H1 (cell line): ENCODE measurements at regions not wholly inside any gene's neighbourhood (a gene's known extent, or its start where the extent isn't known, plus 50 kb on each side); places are given as distances from the start of the nearest gene placed in this dataset.

Experiments
- CTCF ChIA-PET: fragments of 300-600 bp; sonication (Branson Sonifier 250); formaldehyde crosslinking; loops from one replicate; lab custom pipeline; 2021; ENCODE audit not compliant: partially characterized antibody; lab: Charles Lee
- POLR2A ChIA-PET: fragments of 300-600 bp; sonication (Branson Sonifier 250); formaldehyde crosslinking; loops from one replicate; lab custom pipeline; 2021; ENCODE audit warnings: inconsistent platforms; ENCODE audit not compliant: partially characterized antibody; lab: Charles Lee
- DNase-seq, 2 experiments: peaks; one replicate each; pipeline versions ENCODE4 v3.0.0 to v3.0.0-alpha.2; 2010 to 2022; ENCODE audit warnings: low spot score in 2 of 2, low read depth in 1 of 2, mixed read lengths in 1 of 2
- FAIRE-seq: peaks from 2 replicates; lab custom pipeline; 2011; peaks lifted over from hg19 to GRCh38; lab: Jason Lieb, UNC
- H2AFZ ChIP-seq: 2 replicates; pipeline ENCODE4 v1.8.1; 2012; ENCODE audit warnings: low read length, inconsistent platforms
- H2AK5ac ChIP-seq: 2 replicates; pipeline ENCODE4 v1.6.1; 2013; ENCODE audit warnings: low read depth, low read length
- H2BK120ac ChIP-seq: replicated peaks from 2 replicates; pipeline ENCODE3; 2013; ENCODE audit warnings: low read depth, low read length, inconsistent platforms
- H2BK12ac ChIP-seq: 2 replicates; pipeline ENCODE4 v1.6.1; 2013; ENCODE audit warnings: low read depth, low read length
- H2BK15ac ChIP-seq: 2 replicates; pipeline ENCODE4 v1.6.1; 2013; ENCODE audit warnings: low read length
- H2BK20ac ChIP-seq: 2 replicates; pipeline ENCODE4 v1.6.1; 2013; ENCODE audit warnings: low read length
- H2BK5ac ChIP-seq: 2 replicates; pipeline ENCODE4 v1.6.1; 2013; ENCODE audit warnings: low read depth, low read length
- H3K14ac ChIP-seq: 2 replicates; pipeline ENCODE4 v1.6.1; 2013; ENCODE audit warnings: inconsistent platforms; ENCODE audit not compliant: insufficient read length
- H3K18ac ChIP-seq: 2 replicates; pipeline ENCODE4 v1.6.1; 2013; ENCODE audit warnings: low read length; ENCODE audit errors: extremely low read depth
- H3K23ac ChIP-seq: 2 replicates; pipeline ENCODE4 v1.6.1; 2013; ENCODE audit warnings: inconsistent platforms; ENCODE audit not compliant: insufficient read length
- H3K23me2 ChIP-seq: 2 replicates; pipeline ENCODE4 v1.6.1; 2013; ENCODE audit warnings: low read depth, low read length
- H3K27ac ChIP-seq: 2 replicates; pipeline ENCODE4 v1.6.1; 2011; ENCODE audit warnings: low read depth, low read length, inconsistent platforms
- H3K27me3 ChIP-seq, 4 experiments: replicated peaks in 1 of 4; 1 replicate in 1 of 4; 2 replicates in 3 of 4; pipeline versions ENCODE4 v1.6.1 to v1.8.1; 2011 to 2013; ENCODE audit warnings: low read length in 3 of 4, mild to moderate bottlenecking in 3 of 4, inconsistent platforms in 2 of 4, mixed read lengths in 2 of 4, moderate library complexity in 1 of 4; ENCODE audit not compliant: control insufficient read depth in 3 of 4, insufficient read depth in 3 of 4; ENCODE audit errors: extremely low read depth in 1 of 4
- H3K36me3 ChIP-seq, 4 experiments: 2 replicates each; pipeline versions ENCODE4 v1.6.1 to v1.8.1; 2011 to 2013; ENCODE audit warnings: mild to moderate bottlenecking in 4 of 4, low read length in 3 of 4, moderate library complexity in 2 of 4, control low read depth in 1 of 4, inconsistent platforms in 1 of 4; ENCODE audit not compliant: insufficient read depth in 4 of 4, control insufficient read depth in 2 of 4
- H3K4ac ChIP-seq: replicated peaks from 2 replicates; pipeline ENCODE3; 2013; ENCODE audit warnings: low read length, low read depth, mixed read lengths, inconsistent platforms; ENCODE audit not compliant: insufficient read length
- H3K4me1 ChIP-seq, 4 experiments: replicated peaks in 1 of 4; 1 replicate in 1 of 4; 2 replicates in 3 of 4; pipeline versions ENCODE4 v1.6.1 to v1.8.1; 2011 to 2013; ENCODE audit warnings: low read length in 3 of 4, inconsistent platforms in 2 of 4, mixed read lengths in 1 of 4; ENCODE audit not compliant: insufficient read depth in 4 of 4, control insufficient read depth in 3 of 4
- H3K4me2 ChIP-seq, 2 experiments: 2 replicates each; pipeline versions ENCODE4 v1.6.1 to v1.8.1; 2011 to 2013; ENCODE audit warnings: low read depth in 2 of 2, low read length in 2 of 2, control low read depth in 1 of 2, inconsistent platforms in 1 of 2, mild to moderate bottlenecking in 1 of 2; ENCODE audit not compliant: insufficient read depth in 1 of 2
- H3K4me3 ChIP-seq, 4 experiments: fragments of 200-600, 300-600 bp in 1 of 4; sonication (generic), shearing (Covaris generic), sonication (Bioruptor Twin) in 1 of 4; 2 replicates each; pipeline versions ENCODE4 v1.5.1 to v1.8.1; 2011 to 2016; ENCODE audit warnings: low read length in 4 of 4, low read depth in 3 of 4, control low read depth in 2 of 4, inconsistent platforms in 2 of 4, mild to moderate bottlenecking in 2 of 4, mixed read lengths in 1 of 4, moderate library complexity in 1 of 4; ENCODE audit not compliant: insufficient read depth in 2 of 4; ENCODE audit errors: extremely low read depth in 1 of 4
- H3K56ac ChIP-seq: replicated peaks from 2 replicates; pipeline ENCODE3; 2013; ENCODE audit warnings: low read depth, mild to moderate bottlenecking, mixed read lengths, low read length, inconsistent platforms; ENCODE audit not compliant: insufficient read length
- H3K79me1 ChIP-seq: 2 replicates; pipeline ENCODE4 v1.6.1; 2013; ENCODE audit warnings: low read depth, low read length, control low read depth
- H3K79me2 ChIP-seq, 2 experiments: 2 replicates each; pipeline versions ENCODE4 v1.6.1 to v1.8.1; 2012 to 2013; ENCODE audit warnings: low read length in 2 of 2, mild to moderate bottlenecking in 2 of 2, inconsistent platforms in 1 of 2; ENCODE audit not compliant: insufficient read depth in 2 of 2, control insufficient read depth in 1 of 2
- H3K9ac ChIP-seq, 4 experiments: replicated peaks in 1 of 4; 1 replicate in 1 of 4; 2 replicates in 3 of 4; pipeline versions ENCODE4 v1.6.1 to v1.8.1; 2011 to 2013; ENCODE audit warnings: low read depth in 3 of 4, low read length in 3 of 4, control low read depth in 2 of 4, mild to moderate bottlenecking in 2 of 4, moderate library complexity in 2 of 4, inconsistent platforms in 1 of 4; ENCODE audit errors: extremely low read depth in 1 of 4
- H3K9me3 ChIP-seq, 2 experiments: 2 replicates each; pipeline versions ENCODE4 v1.6.1 to v1.8.1; 2012 to 2013; ENCODE audit warnings: mild to moderate bottlenecking in 2 of 2, moderate library complexity in 2 of 2, control low read depth in 1 of 2, inconsistent platforms in 1 of 2, low read depth in 1 of 2, low read length in 1 of 2, mixed read lengths in 1 of 2; ENCODE audit not compliant: insufficient read depth in 2 of 2
- H4K20me1 ChIP-seq, 2 experiments: replicated peaks in 1 of 2; 2 replicates each; pipeline versions ENCODE3 to v1.8.1; 2011 to 2013; ENCODE audit warnings: inconsistent platforms in 2 of 2, low read length in 2 of 2, mild to moderate bottlenecking in 1 of 2; ENCODE audit not compliant: insufficient read depth in 2 of 2, control insufficient read depth in 1 of 2
- H4K5ac ChIP-seq: 2 replicates; pipeline ENCODE4 v1.6.1; 2013; ENCODE audit warnings: low read length, low read depth, mixed read lengths, inconsistent platforms; ENCODE audit not compliant: insufficient read length
- H4K8ac ChIP-seq: 2 replicates; pipeline ENCODE4 v1.8.0; 2013; ENCODE audit warnings: mild to moderate bottlenecking, moderate library complexity, low read length, inconsistent platforms; ENCODE audit not compliant: insufficient read depth; ENCODE audit errors: extremely low read depth
- H4K91ac ChIP-seq: replicated peaks from 2 replicates; pipeline ENCODE3; 2013; ENCODE audit warnings: low read length, mixed read lengths, inconsistent platforms; ENCODE audit not compliant: insufficient read length
- RAD21 ChIP-seq, 2 experiments: IDR thresholded peaks in 1 of 2; conservative IDR thresholded peaks in 1 of 2; 2 replicates each; pipeline ENCODE4 v1.6.1; 2011; ENCODE audit warnings: low read depth in 2 of 2, low read length in 2 of 2, improper control_type of control experiment in 1 of 2, inconsistent platforms in 1 of 2, mild to moderate bottlenecking in 1 of 2, moderate library complexity in 1 of 2
- WGBS, 2 experiments: shearing (Covaris generic) in 1 of 2; methylation state at CpG; one replicate each; pipeline versions ENCODE4 v1.1.6 to v1.1.7; 2013 to 2015; ENCODE audit warnings: low lambda C conversion rate in 2 of 2, mixed read lengths in 2 of 2, inconsistent platforms in 1 of 2, low coverage in 1 of 2, missing lambda C conversion rate in 1 of 2; ENCODE audit not compliant: insufficient replicate concordance in 2 of 2, insufficient coverage in 1 of 2, insufficient read length in 1 of 2; ENCODE audit errors: extremely low coverage in 1 of 2, missing lambda C conversion rate in 1 of 2; 5-methylcytosine and 5-hydroxymethylcytosine counted together
- TF ChIP-seq, protein P1 (sequence below), 3 experiments: IDR thresholded peaks; 1 replicate in 2 of 3; 2 replicates in 1 of 3; pipeline versions ENCODE4 v1.5.1 to v1.6.1; 2011; ENCODE audit warnings: low read length in 3 of 3, mild to moderate bottlenecking in 3 of 3, inconsistent platforms in 2 of 3, low read depth in 1 of 3, moderate library complexity in 1 of 3; ENCODE audit not compliant: insufficient read depth in 1 of 3; ENCODE audit errors: control extremely low read depth in 1 of 3

DNA sequence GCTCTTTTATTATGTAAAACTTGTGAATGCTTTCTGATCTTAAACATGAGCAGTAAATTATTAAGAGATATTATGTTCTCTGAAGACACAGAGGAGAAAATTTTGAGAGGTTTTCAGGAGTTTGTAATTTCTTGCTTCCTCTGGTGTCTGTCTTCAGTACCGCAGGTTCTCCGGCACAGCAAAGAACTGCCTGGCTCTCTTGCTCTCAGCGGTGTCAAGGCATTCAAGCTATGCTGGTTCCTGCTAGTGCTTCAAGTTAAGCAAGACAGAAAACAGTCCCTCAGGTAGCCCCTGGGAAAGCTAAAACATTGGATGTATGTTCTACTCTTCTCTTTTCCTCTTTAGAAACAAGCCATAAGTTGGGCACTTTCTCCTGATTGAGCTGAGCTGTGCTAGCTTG is 120.2 kb upstream of the CENPE start:
- Histone ChIP-seq H3K79me1 (no peaks in the 10 kb centered on the region), H3K4me2 (no peak overlapping the region), H4K20me1 (no peaks in the 10 kb centered on the region), H3K23me2 (no peaks in the 10 kb centered on the region), H3K79me2 (no peaks in the 10 kb centered on the region), H3K9ac (no peak overlapping the region), H2BK5ac (no peak overlapping the region), H2AFZ (peak overlapping the region; percentile 86; the same call in 1 of the 2 replicates), H2BK12ac (no peak overlapping the region), H4K8ac (no peak overlapping the region), H3K4me1 (peaks cover 0 to 4% (median 1%) of the 10 kb centered on the region in 4 experiments; a peak in 1 of 7 replicates), H3K27ac (no peak overlapping the region), H3K14ac (no peak overlapping the region), H3K36me3 (no peaks in the 10 kb centered on the region), H3K4me3 (no peak overlapping the region), H3K4ac (no peak overlapping the region), H3K56ac (no peak overlapping the region), H3K9me3 (0 out of 4 replicates have a peak, but pooled peaks cover 0 to 4% of the 10 kb centered on the region in 2 experiments), H3K27me3 (no peaks in the 10 kb centered on the region), H2BK120ac (no peak overlapping the region), H4K5ac (no peak overlapping the region), H3K18ac (no peak overlapping the region), H2BK20ac (no peak overlapping the region), H2BK15ac (no peak overlapping the region), H4K91ac (no peak overlapping the region)
- FAIRE-seq = peak; percentile 82
- no peak for DNase-seq
- CTCF ChIA-PET = interaction anchor here (0.8 to 1.4 kb wide), 3 partner anchors 10 to 467 kb away, joined by 3 to 5 read pairs (median 3); no protein-coding TSS in a partner anchor
- TF ChIP-seq, protein P1, sequence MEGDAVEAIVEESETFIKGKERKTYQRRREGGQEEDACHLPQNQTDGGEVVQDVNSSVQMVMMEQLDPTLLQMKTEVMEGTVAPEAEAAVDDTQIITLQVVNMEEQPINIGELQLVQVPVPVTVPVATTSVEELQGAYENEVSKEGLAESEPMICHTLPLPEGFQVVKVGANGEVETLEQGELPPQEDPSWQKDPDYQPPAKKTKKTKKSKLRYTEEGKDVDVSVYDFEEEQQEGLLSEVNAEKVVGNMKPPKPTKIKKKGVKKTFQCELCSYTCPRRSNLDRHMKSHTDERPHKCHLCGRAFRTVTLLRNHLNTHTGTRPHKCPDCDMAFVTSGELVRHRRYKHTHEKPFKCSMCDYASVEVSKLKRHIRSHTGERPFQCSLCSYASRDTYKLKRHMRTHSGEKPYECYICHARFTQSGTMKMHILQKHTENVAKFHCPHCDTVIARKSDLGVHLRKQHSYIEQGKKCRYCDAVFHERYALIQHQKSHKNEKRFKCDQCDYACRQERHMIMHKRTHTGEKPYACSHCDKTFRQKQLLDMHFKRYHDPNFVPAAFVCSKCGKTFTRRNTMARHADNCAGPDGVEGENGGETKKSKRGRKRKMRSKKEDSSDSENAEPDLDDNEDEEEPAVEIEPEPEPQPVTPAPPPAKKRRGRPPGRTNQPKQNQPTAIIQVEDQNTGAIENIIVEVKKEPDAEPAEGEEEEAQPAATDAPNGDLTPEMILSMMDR (IDR thresholded peaks at IDR 0.05; ENCODE audit: control extremely low read depth in 1 of 3, insufficient read depth in 1 of 3, low read depth in 1 of 3, low read length in 3 of 3) = peak in 1 of 3 experiments; percentile 5; a peak in 1 of 4 replicates
- TF ChIP-seq RAD21 (IDR thresholded peaks at IDR 0.05 in 1 of 2, conservative IDR thresholded peaks at IDR 0.05 in 1 of 2; ENCODE audit: low read depth in 2 of 2, low read length in 2 of 2) = no peak; a peak in 2 of 4 replicates
- TF ChIP-seq, all 59 proteins: peak for 1
- POLR2A ChIA-PET = no interaction called here
- WGBS, 2 experiments = 65% methylated on average over 3 of the region's 3 CpGs; no CpG with 5 or more reads in 1 of the 2 experiments
- H3K23ac ChIP-seq = no peak overlapping the region
- no peak overlapping the region for H2AK5ac ChIP-seq
